HUES64 (cell line): ENCODE measurements at regions not wholly inside any gene's neighbourhood (a gene's known extent, or its start where the extent isn't known, plus 50 kb on each side); places are given as distances from the start of the nearest gene placed in this dataset.

Experiments
- H3K27ac ChIP-seq: 2 replicates; pipeline ENCODE4 v1.7.0; 2013; ENCODE audit warnings: low read depth, low read length, inconsistent platforms
- H3K27me3 ChIP-seq: 2 replicates; pipeline ENCODE4 v1.6.1; 2013; ENCODE audit warnings: mild to moderate bottlenecking, low read length; ENCODE audit not compliant: insufficient read depth
- H3K36me3 ChIP-seq: 2 replicates; pipeline ENCODE4 v1.6.1; 2013; ENCODE audit warnings: mild to moderate bottlenecking, low read length; ENCODE audit not compliant: insufficient read depth
- H3K4me1 ChIP-seq: 2 replicates; pipeline ENCODE4 v1.6.1; 2013; ENCODE audit warnings: mild to moderate bottlenecking, low read length, moderate library complexity; ENCODE audit not compliant: insufficient read depth
- H3K4me3 ChIP-seq: 2 replicates; pipeline ENCODE4 v1.5.1; 2013; ENCODE audit warnings: mild to moderate bottlenecking, low read length, moderate library complexity
- H3K9ac ChIP-seq: 2 replicates; pipeline ENCODE4 v1.6.1; 2013; ENCODE audit warnings: mild to moderate bottlenecking, low read depth, low read length
- H3K9me3 ChIP-seq: 2 replicates; pipeline ENCODE4 v1.6.1; 2013; ENCODE audit warnings: low read depth, low read length; ENCODE audit not compliant: insufficient read depth
- WGBS: fragments of 150-250, 120-280 bp; methylation state at CpG from one replicate; pipeline ENCODE4 v1.1.7; 2013; ENCODE audit warnings: missing lambda C conversion rate; 5-methylcytosine and 5-hydroxymethylcytosine counted together

- Histone ChIP-seq H3K4me3 (no peak overlapping the region), H3K36me3 (no peaks in the 10 kb centered on the region), H3K9ac (no peak overlapping the region), H3K9me3 (no peaks in the 10 kb centered on the region), H3K27ac (no peak overlapping the region), H3K4me1 (no peaks in the 10 kb centered on the region), H3K27me3 (no peaks in the 10 kb centered on the region)
- 93% methylated on average over 2 of the region's 5 CpGs for WGBS
Measured at GRCh38 chr18:54433368-54433767, 75.7 kb downstream of the C18orf54 start.

GRCh38 chr18:54433857-54434256 lies 76.2 kb downstream of the C18orf54 start:
- Histone ChIP-seq H3K4me1 (no peaks in the 10 kb centered on the region), H3K4me3 (no peak overlapping the region), H3K27me3 (no peaks in the 10 kb centered on the region), H3K27ac (no peak overlapping the region), H3K36me3 (no peaks in the 10 kb centered on the region), H3K9me3 (no peaks in the 10 kb centered on the region), H3K9ac (no peak overlapping the region)
- WGBS, result 95% methylated on average over 1 of the region's 1 CpG

- WGBS, result 82% methylated on average over 1 of the region's 1 CpG
- Histone ChIP-seq H3K9ac (no peak overlapping the region), H3K9me3 (no peaks in the 10 kb centered on the region), H3K27ac (no peak overlapping the region), H3K27me3 (no peaks in the 10 kb centered on the region), H3K36me3 (no peaks in the 10 kb centered on the region), H3K4me1 (no peaks in the 10 kb centered on the region), H3K4me3 (no peak overlapping the region)
Measured at GRCh38 chr18:54434453-54434852, 76.7 kb downstream of the C18orf54 start.

GRCh38 chr18:54436501-54436900 lies 78.8 kb downstream of the C18orf54 start:
- Histone ChIP-seq H3K9me3 (no peaks in the 10 kb centered on the region), H3K4me3 (no peak overlapping the region), H3K36me3 (no peaks in the 10 kb centered on the region), H3K27me3 (no peaks in the 10 kb centered on the region), H3K9ac (no peak overlapping the region), H3K4me1 (no peaks in the 10 kb centered on the region), H3K27ac (no peak overlapping the region)
- WGBS, result 97% methylated on average over 5 of the region's 5 CpGs

GRCh38 chr18:54440292-54440691 lies 82.6 kb downstream of the C18orf54 start:
- H3K27ac ChIP-seq, result no peak overlapping the region
- no peak overlapping the region for H3K4me3 ChIP-seq
- H3K9me3 ChIP-seq, result no peaks in the 10 kb centered on the region
- H3K27me3 ChIP-seq, result no peaks in the 10 kb centered on the region
- no peak overlapping the region for H3K9ac ChIP-seq
- peaks cover 9% of the 10 kb centered on the region for H3K4me1 ChIP-seq
- 94% methylated on average over 1 of the region's 1 CpG for WGBS
- H3K36me3 ChIP-seq, result no peaks in the 10 kb centered on the region

- H3K27me3 ChIP-seq, result no peaks in the 10 kb centered on the region
- H3K27ac ChIP-seq, result peak overlapping the region; percentile 7; the same call in 1 of the 2 replicates
Measured at GRCh38 chr18:54444319-54444914, 86.7 kb downstream of the C18orf54 start.

GRCh38 chr18:54453996-54454395 lies 96.3 kb downstream of the C18orf54 start:
- Histone ChIP-seq H3K9ac (no peak overlapping the region), H3K27me3 (no peaks in the 10 kb centered on the region), H3K4me3 (no peak overlapping the region), H3K27ac (no peak overlapping the region), H3K36me3 (no peaks in the 10 kb centered on the region), H3K9me3 (no peaks in the 10 kb centered on the region), H3K4me1 (no peaks in the 10 kb centered on the region)

More at GRCh38 chr18:54444319-54444914, 86.7 kb downstream of the C18orf54 start:
- Histone ChIP-seq H3K36me3 (no peaks in the 10 kb centered on the region), H3K4me1 (peaks cover 9% of the 10 kb centered on the region), H3K4me3 (no peak overlapping the region), H3K9ac (no peak overlapping the region), H3K9me3 (no peaks in the 10 kb centered on the region)
- 27% methylated on average over 7 of the region's 7 CpGs for WGBS

- 88% methylated on average over 1 of the region's 2 CpGs for WGBS
- no peaks in the 10 kb centered on the region for H3K27me3 ChIP-seq
Measured at GRCh38 chr18:54465502-54465901, 107.8 kb downstream of the C18orf54 start.

GRCh38 chr18:54466248-54467005 lies 108.7 kb downstream of the C18orf54 start:
- Histone ChIP-seq H3K9me3 (peaks cover 16% of the 10 kb centered on the region), H3K27ac (no peak overlapping the region), H3K4me1 (no peaks in the 10 kb centered on the region), H3K27me3 (no peaks in the 10 kb centered on the region), H3K36me3 (no peaks in the 10 kb centered on the region), H3K4me3 (no peak overlapping the region), H3K9ac (no peak overlapping the region)
- WGBS, result 99% methylated on average over 2 of the region's 3 CpGs

More at GRCh38 chr18:54465502-54465901, 107.8 kb downstream of the C18orf54 start:
- H3K9me3 ChIP-seq, result peaks cover 16% of the 10 kb centered on the region
- H3K4me1 ChIP-seq, result no peaks in the 10 kb centered on the region
- no peaks in the 10 kb centered on the region for H3K36me3 ChIP-seq
- no peak overlapping the region for H3K27ac ChIP-seq
- no peak overlapping the region for H3K9ac ChIP-seq
- H3K4me3 ChIP-seq, result no peak overlapping the region

GRCh38 chr18:54479365-54479764 lies 111.7 kb upstream of the DYNAP start:
- no peak overlapping the region for H3K27ac ChIP-seq
- no peaks in the 10 kb centered on the region for H3K36me3 ChIP-seq
- H3K9ac ChIP-seq, result no peak overlapping the region
- 79% methylated on average over 4 of the region's 5 CpGs for WGBS
- peaks cover 14% of the 10 kb centered on the region for H3K4me1 ChIP-seq
- no peaks in the 10 kb centered on the region for H3K27me3 ChIP-seq
- no peaks in the 10 kb centered on the region for H3K9me3 ChIP-seq
- no peak overlapping the region for H3K4me3 ChIP-seq

- Histone ChIP-seq H3K9ac (no peak overlapping the region), H3K4me1 (peaks cover 14% of the 10 kb centered on the region), H3K4me3 (no peak overlapping the region), H3K36me3 (no peaks in the 10 kb centered on the region), H3K9me3 (no peaks in the 10 kb centered on the region), H3K27ac (no peak overlapping the region), H3K27me3 (no peaks in the 10 kb centered on the region)
- WGBS, result 77% methylated on average over 6 of the region's 6 CpGs
Measured at GRCh38 chr18:54480616-54481015, 110.4 kb upstream of the DYNAP start.
